Omental fat pad (tissue), 3 donors: ENCODE measurements at regions not wholly inside any gene's neighbourhood (a gene's known extent, or its start where the extent isn't known, plus 50 kb on each side); places are given as distances from the start of the nearest gene placed in this dataset.
A peak's percentile ranks its signal among the peaks of the same experiment; 100 is the strongest.

ENCODE experiments used
- ATAC-seq: fragments of 150-250 bp; one replicate; pipeline ENCODE4 v1.9.1; 2016; ENCODE audit warnings: mild to moderate bottlenecking, moderate library complexity; ENCODE audit not compliant: low FRiP score
- DNase-seq: peaks from one replicate; pipeline ENCODE4 v3.0.0-alpha.2; 2019; ENCODE audit warnings: low spot score
- CTCF ChIP-seq, 3 donors: fragments of 450-650 bp; IDR thresholded peaks; one replicate each; pipeline ENCODE4 v1.5.1; 2016 to 2017; ENCODE audit warnings: antibody characterized with exemption in 3 of 3, mild to moderate bottlenecking in 3 of 3, moderate library complexity in 2 of 3

GRCh38 chr2:128530025-128530573, 211.4 kb upstream of the HS6ST1 start:
- DNase-seq (no peak), ATAC-seq (no peak)
- no peak for TF ChIP-seq CTCF (IDR thresholded peaks at IDR 0.05)

DNA sequence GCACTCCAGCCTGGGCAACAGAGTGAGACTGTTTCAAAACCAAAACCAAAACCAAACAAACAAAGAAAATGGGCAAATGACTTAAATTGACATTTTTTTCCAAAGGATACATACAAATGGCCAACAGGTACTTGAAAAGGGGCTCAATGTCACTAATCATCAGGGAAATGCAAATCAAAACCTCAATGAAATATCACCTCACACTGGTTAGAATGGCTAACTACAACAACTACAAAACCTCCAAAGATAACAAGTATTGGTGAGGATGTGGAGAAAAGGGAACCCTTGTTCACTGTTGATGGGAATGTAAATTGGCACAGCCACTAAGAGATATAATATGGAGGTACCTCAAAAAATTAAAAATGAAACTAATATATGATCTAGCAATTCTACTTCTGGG, 213.2 kb upstream of the HS6ST1 start:
- DNase-seq (no peak), ATAC-seq (no peak)
- no peak for TF ChIP-seq CTCF (IDR thresholded peaks at IDR 0.05)

DNA sequence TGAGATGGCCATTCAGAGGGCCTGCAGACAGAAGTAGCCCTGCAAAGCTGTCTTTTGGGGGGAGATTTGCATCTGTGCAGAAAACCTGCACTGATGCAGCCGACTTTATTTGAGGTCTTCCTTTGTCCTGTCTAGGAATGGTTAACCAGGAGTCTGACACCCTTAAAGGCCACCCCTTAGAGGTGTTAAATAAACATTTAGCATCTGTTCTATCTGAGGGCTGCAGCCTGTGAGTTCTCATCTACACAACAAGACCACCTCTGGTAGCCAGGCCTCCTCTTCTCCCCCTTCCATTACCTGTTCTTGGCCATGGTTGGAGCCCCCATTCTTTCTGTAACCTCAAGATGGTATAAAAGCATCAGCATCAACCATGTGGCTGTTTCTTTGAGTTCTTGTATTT, 214.4 kb upstream of the HS6ST1 start:
- ATAC-seq (no peak), DNase-seq (no peak)
- no peak for TF ChIP-seq CTCF (IDR thresholded peaks at IDR 0.05)

DNA sequence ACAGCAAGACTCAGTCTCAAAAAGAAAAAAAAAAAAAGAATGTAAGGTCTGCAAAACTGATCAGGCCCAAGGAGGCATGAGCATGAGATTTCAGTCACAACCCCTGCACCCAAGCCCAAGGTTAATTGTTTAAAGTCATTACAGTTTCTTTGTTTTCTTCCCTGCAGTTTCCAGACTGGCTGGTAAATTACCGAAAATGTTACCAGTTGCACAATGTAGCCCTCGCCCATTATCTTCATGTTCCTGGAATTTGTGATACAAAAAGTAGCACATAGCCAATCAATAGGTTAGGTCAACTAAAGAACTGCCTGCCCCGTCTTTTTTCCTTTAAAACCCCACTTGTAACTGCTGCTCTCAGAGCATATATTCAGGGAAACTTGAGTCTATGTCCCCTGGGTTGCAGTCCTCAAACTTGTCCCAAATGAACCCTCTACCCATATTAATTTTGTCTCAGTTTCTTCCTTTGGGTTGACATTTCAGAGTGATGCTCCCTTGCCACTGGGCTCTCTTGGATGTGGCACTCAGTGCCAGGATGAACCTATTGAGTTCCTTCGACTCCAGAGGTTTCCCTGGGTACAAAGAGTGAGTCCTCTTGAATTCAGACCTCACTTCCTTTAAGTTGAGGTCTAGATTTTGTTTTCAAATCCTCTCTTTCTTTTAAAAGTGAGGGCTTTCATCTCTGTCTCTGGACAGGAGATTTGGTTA, 216.2 kb upstream of the HS6ST1 start:
- DNase-seq (no peak), ATAC-seq (no peak)
- no peak for TF ChIP-seq CTCF (IDR thresholded peaks at IDR 0.05)

- DNase-seq (no peak), ATAC-seq (peak; percentile 51)
- no peak for TF ChIP-seq CTCF (IDR thresholded peaks at IDR 0.05)
Measured at GRCh38 chr2:128535953-128536352, 217.3 kb upstream of the HS6ST1 start.

GRCh38 chr2:128536925-128537620, 218.4 kb upstream of the HS6ST1 start:
- TF ChIP-seq CTCF (IDR thresholded peaks at IDR 0.05), result no peak
- ATAC-seq, result no peak
- no peak for DNase-seq

GRCh38 chr2:128537646-128538045, 219.0 kb upstream of the HS6ST1 start:
- DNase-seq (no peak), ATAC-seq (no peak)
- TF ChIP-seq CTCF (IDR thresholded peaks at IDR 0.05), result no peak
